Upper lobe of left lung (tissue), 6 donors: ENCODE measurements at regions not wholly inside any gene's neighbourhood (a gene's known extent, or its start where the extent isn't known, plus 50 kb on each side); places are given as distances from the start of the nearest gene placed in this dataset.

Source experiments
- ATAC-seq, 2 donors: fragments of 200-7000 bp; cut with Tn5 transposase; one replicate each; pipeline ENCODE4 v1.9.1; 2022; ENCODE audit warnings: mild to moderate bottlenecking in 2 of 2, moderate library complexity in 2 of 2; ENCODE audit not compliant: low FRiP score in 2 of 2
- DNase-seq, 2 donors: peaks; one replicate each; pipeline ENCODE4 v3.0.0-alpha.2; 2019 to 2020
- H3K27ac ChIP-seq, 4 donors: fragments of 200-600 bp; sonication (generic); one replicate each; pipeline ENCODE4 v1.5.1; 2016 to 2019
- H3K27me3 ChIP-seq, 4 donors: fragments of 200-600 bp; sonication (generic); one replicate each; pipeline ENCODE4 v1.5.1; 2017 to 2019
- H3K36me3 ChIP-seq, 4 donors: fragments of 200-600 bp; sonication (generic); one replicate each; pipeline ENCODE4 v1.5.1; 2016 to 2019
- H3K4me1 ChIP-seq, 4 donors: fragments of 200-600 bp; sonication (generic); one replicate each; pipeline ENCODE4 v1.5.1; 2018 to 2019
- H3K4me3 ChIP-seq, 4 donors: fragments of 200-600 bp; sonication (generic); one replicate each; pipeline ENCODE4 v1.5.1; 2017 to 2019; ENCODE audit warnings: mild to moderate bottlenecking in 2 of 4, moderate library complexity in 1 of 4
- H3K9me3 ChIP-seq, 4 donors: fragments of 200-600 bp; sonication (generic); one replicate each; pipeline ENCODE4 v1.5.1; 2018 to 2019
- EP300 ChIP-seq, 4 donors: sonication (generic); formaldehyde crosslinking; IDR thresholded peaks; one replicate each; pipeline ENCODE4 v1.5.1; 2017; ENCODE audit warnings: antibody characterized with exemption in 4 of 4, control low read depth in 2 of 4
- POLR2A ChIP-seq, 4 donors: fragments of 450-650 bp; IDR thresholded peaks; one replicate each; pipeline ENCODE4 v1.5.1; 2016 to 2017; ENCODE audit warnings: antibody characterized with exemption in 4 of 4, mild to moderate bottlenecking in 2 of 4
- POLR2AphosphoS5 ChIP-seq, 2 donors: sonication (generic); formaldehyde crosslinking; IDR thresholded peaks; one replicate each; pipeline ENCODE4 v1.5.1; 2017; ENCODE audit warnings: antibody characterized with exemption in 2 of 2
- WGBS, 2 donors: methylation state at CpG; one replicate each; pipeline ENCODE4 v1.1.5; 2017 to 2018; 5-methylcytosine and 5-hydroxymethylcytosine counted together
- TF ChIP-seq, protein P1 (sequence below), 6 experiments: fragments of 450-650 bp in 4 of 6; fragments of 200-600 bp in 2 of 6; sonication (generic) in 2 of 6; IDR thresholded peaks; one replicate each; pipeline ENCODE4 v1.5.1; 2016 to 2019; ENCODE audit warnings: antibody characterized with exemption in 6 of 6
- donor health status: DM: no; HTN: no; CAD: no; lungs with moderate emphysema.
- donor health status: DM: no; HTN: yes; CAD: no; lungs with severe emphysema.

DNA sequence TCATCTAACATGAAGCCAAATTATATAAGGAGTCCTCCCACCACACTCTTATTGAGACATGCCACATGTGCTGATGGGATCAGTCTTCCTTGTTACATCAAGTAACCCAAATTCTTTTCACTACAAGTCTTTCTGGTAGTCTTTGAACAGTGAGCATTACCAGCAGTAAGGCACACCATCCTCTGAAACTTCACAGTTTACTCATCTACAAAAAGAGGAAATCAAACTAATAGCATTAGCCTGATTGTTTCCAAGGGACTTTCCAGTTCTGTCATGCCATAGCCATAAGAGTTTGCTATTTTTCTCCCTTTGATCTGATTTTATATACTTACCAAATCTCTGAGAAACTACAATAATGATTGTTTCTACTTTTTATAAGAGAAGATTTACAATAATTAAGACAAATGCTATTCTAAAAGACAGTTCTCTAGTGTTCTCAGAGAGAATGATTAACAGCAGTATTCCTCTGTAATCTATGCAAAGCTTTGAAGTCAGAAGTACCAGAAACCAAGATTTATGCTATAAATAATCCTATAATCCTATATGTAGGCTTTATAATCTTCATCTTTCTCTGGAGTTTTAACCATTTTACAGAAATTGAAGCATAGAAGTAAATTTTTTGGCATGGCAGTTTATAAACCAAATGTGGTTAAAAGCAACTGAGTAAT lies 166.2 kb upstream of the ACO1 start:
- Histone ChIP-seq H3K27me3 (no peaks in the 10 kb centered on the region), H3K4me1 (no peaks in the 10 kb centered on the region), H3K4me3 (no peak overlapping the region), H3K9me3 (no peaks in the 10 kb centered on the region), H3K27ac (no peak overlapping the region), H3K36me3 (no peaks in the 10 kb centered on the region)
- DNase-seq (no peak), ATAC-seq (no peak)
- TF ChIP-seq POLR2AphosphoS5 (IDR thresholded peaks at IDR 0.05) (no peak), EP300 (IDR thresholded peaks at IDR 0.05) (no peak), POLR2A (IDR thresholded peaks at IDR 0.05) (no peak)
- TF ChIP-seq, protein P1, sequence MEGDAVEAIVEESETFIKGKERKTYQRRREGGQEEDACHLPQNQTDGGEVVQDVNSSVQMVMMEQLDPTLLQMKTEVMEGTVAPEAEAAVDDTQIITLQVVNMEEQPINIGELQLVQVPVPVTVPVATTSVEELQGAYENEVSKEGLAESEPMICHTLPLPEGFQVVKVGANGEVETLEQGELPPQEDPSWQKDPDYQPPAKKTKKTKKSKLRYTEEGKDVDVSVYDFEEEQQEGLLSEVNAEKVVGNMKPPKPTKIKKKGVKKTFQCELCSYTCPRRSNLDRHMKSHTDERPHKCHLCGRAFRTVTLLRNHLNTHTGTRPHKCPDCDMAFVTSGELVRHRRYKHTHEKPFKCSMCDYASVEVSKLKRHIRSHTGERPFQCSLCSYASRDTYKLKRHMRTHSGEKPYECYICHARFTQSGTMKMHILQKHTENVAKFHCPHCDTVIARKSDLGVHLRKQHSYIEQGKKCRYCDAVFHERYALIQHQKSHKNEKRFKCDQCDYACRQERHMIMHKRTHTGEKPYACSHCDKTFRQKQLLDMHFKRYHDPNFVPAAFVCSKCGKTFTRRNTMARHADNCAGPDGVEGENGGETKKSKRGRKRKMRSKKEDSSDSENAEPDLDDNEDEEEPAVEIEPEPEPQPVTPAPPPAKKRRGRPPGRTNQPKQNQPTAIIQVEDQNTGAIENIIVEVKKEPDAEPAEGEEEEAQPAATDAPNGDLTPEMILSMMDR (IDR thresholded peaks at IDR 0.05) = no peak

DNA sequence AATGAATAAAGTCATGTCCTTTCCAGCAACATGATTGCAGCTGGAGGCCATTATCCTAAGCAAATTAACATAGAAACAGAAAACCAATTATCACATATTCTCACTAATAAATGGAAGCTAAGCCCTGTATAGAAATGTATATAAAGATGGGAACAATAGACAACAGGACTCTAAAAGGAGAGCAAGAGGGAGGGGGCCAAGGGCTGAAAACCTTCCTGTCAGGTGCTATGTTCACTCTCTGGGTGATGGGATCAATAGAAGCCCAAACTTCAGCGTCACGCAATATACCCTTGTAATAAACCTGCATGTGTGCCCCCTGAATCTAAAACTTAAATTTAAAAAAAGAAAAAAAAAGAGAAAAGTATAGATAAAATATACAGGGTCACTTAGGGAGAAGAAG lies 163.7 kb upstream of the ACO1 start:
- Histone ChIP-seq H3K27ac (no peak overlapping the region), H3K9me3 (no peaks in the 10 kb centered on the region), H3K4me3 (no peak overlapping the region), H3K27me3 (no peaks in the 10 kb centered on the region), H3K4me1 (no peaks in the 10 kb centered on the region), H3K36me3 (no peaks in the 10 kb centered on the region)
- TF ChIP-seq, protein P1 (IDR thresholded peaks at IDR 0.05) = no peak
- no peak for TF ChIP-seq POLR2AphosphoS5 (IDR thresholded peaks at IDR 0.05)
- no peak for TF ChIP-seq EP300 (IDR thresholded peaks at IDR 0.05)
- no peak for TF ChIP-seq POLR2A (IDR thresholded peaks at IDR 0.05)
- WGBS, 2 donors = 81 to 91% methylated on average over 2 of the region's 2 CpGs
- no peak for ATAC-seq
- no peak for DNase-seq

DNA sequence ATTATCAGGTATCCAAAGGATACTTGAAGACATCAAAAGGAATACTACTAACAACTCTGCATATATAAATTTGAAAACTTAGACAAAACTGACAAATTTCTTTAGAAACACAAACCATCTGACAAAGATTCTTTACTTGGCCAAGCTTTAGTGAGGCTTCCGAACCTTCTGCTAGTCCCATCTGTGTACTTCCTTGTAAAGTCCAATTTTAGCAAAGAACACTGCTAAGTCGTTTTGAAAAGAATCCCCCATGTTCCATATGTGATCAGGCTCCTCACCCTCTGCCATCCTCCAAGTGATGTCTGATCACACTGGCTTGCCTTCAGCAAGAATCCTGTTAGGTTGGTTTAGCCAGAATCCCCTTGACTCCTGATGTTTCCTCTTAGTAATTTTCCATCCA lies 150.0 kb upstream of the ACO1 start:
- no peaks in the 10 kb centered on the region for H3K36me3 ChIP-seq
- DNase-seq (no peak), ATAC-seq (no peak)
- TF ChIP-seq POLR2A (IDR thresholded peaks at IDR 0.05) = no peak
- TF ChIP-seq, protein P1 (IDR thresholded peaks at IDR 0.05) = no peak
- no peak for TF ChIP-seq POLR2AphosphoS5 (IDR thresholded peaks at IDR 0.05)
- TF ChIP-seq EP300 (IDR thresholded peaks at IDR 0.05) = no peak
- no peaks in the 10 kb centered on the region for H3K4me1 ChIP-seq
- no peaks in the 10 kb centered on the region for H3K9me3 ChIP-seq
- WGBS, 2 donors = 69 to 78% methylated on average over 2 of the region's 2 CpGs
- no peak overlapping the region for H3K27ac ChIP-seq
- H3K4me3 ChIP-seq = no peak overlapping the region
- H3K27me3 ChIP-seq = no peaks in the 10 kb centered on the region

DNA sequence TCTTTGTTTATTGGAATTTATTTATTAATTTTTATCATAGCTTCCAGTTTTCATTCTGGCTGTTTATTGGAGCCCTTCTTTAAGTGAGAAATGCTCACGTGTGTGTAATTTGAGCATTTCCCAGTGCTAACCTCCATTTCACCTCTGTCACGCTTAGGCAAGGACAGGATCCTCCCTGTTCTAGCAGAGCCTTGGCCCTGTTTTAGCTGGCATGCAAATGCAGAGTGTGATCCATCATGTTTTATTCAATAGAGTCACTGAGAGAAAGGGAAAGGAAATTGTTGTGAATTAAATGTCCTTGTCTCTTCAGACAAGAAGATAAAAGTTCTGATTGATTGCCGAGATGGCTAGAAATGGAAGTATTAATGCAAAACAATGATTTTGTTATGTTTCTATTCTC lies 137.3 kb upstream of the ACO1 start:
- Histone ChIP-seq H3K27ac (no peak overlapping the region), H3K27me3 (no peaks in the 10 kb centered on the region), H3K4me3 (no peak overlapping the region), H3K36me3 (no peaks in the 10 kb centered on the region), H3K4me1 (no peaks in the 10 kb centered on the region), H3K9me3 (no peaks in the 10 kb centered on the region)
- ATAC-seq (no peak), DNase-seq (no peak)
- TF ChIP-seq POLR2A (IDR thresholded peaks at IDR 0.05) = no peak
- no peak for TF ChIP-seq POLR2AphosphoS5 (IDR thresholded peaks at IDR 0.05)
- 72 to 74% methylated on average over 3 of the region's 3 CpGs for WGBS, 2 donors

DNA sequence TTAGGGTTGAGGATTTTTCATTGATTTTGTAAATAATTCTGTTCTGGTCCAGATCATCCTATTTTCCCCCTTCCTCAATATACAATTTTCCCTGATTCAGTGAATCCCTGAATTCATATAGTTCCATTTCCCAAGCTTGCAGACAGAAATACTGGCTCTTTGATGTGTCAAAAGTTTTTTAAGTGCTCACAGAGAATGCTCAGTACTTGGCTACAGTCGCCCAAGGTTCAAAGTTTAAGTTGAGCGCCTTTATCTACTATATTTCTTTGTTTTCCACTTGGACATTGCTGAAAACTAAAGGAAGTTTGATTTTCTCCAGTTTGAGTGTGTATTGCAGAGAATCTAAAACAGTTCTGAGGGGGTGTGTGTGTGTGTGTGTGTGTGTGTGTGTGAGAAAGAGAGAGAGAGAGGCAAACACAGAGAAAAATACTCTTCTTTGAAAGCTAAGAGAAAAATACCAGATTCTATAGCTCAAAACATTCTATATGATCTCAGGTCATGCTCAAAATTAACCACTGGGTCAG lies 136.2 kb upstream of the ACO1 start:
- WGBS, 2 donors = 64 to 76% methylated on average over 2 of the region's 2 CpGs
- Histone ChIP-seq H3K36me3 (no peaks in the 10 kb centered on the region), H3K27me3 (no peaks in the 10 kb centered on the region), H3K9me3 (no peaks in the 10 kb centered on the region), H3K27ac (no peak overlapping the region), H3K4me1 (no peaks in the 10 kb centered on the region), H3K4me3 (no peak overlapping the region)
- no peak for ATAC-seq
- DNase-seq = no peak
- TF ChIP-seq, protein P1 (IDR thresholded peaks at IDR 0.05) = no peak
- no peak for TF ChIP-seq EP300 (IDR thresholded peaks at IDR 0.05)
- TF ChIP-seq POLR2A (IDR thresholded peaks at IDR 0.05) = no peak
- no peak for TF ChIP-seq POLR2AphosphoS5 (IDR thresholded peaks at IDR 0.05)
